Lower leg skin (tissue), 4 donors: ENCODE measurements at regions not wholly inside any gene's neighbourhood (a gene's known extent, or its start where the extent isn't known, plus 50 kb on each side); places are given as distances from the start of the nearest gene placed in this dataset.

ENCODE experiments used
- DNase-seq, 2 donors: peaks; one replicate each; pipeline ENCODE4 v3.0.0-alpha.2; 2019; ENCODE audit warnings: low spot score in 2 of 2
- H3K4me3 ChIP-seq: fragments of 200-600 bp; sonication (generic); 2 replicates; pipeline ENCODE4 v1.5.1; 2017; ENCODE audit warnings: mild to moderate bottlenecking, low read depth; ENCODE audit not compliant: poor library complexity, severe bottlenecking
- POLR2A ChIP-seq, 2 donors: fragments of 450-650 bp; IDR thresholded peaks; one replicate each; pipeline ENCODE4 v1.6.1; 2016 to 2017; ENCODE audit warnings: antibody characterized with exemption in 2 of 2, mild to moderate bottlenecking in 1 of 2, moderate library complexity in 1 of 2
- WGBS, 2 donors: methylation state at CpG; one replicate each; pipeline ENCODE4 v1.1.5; 2018; 5-methylcytosine and 5-hydroxymethylcytosine counted together
- intact Hi-C: fragments of 100-400 bp; cut with DNase I; formaldehyde crosslinking; loops from one replicate; pipeline ENCODE4 v1.15.0; 2023; ENCODE audit warnings: low total_unique reads
- TF ChIP-seq, protein P1 (sequence below), 3 donors: fragments of 450-650 bp; IDR thresholded peaks; one replicate each; pipeline ENCODE4 v1.5.1; 2016; ENCODE audit warnings: antibody characterized with exemption in 3 of 3, mild to moderate bottlenecking in 3 of 3, moderate library complexity in 2 of 3

DNA sequence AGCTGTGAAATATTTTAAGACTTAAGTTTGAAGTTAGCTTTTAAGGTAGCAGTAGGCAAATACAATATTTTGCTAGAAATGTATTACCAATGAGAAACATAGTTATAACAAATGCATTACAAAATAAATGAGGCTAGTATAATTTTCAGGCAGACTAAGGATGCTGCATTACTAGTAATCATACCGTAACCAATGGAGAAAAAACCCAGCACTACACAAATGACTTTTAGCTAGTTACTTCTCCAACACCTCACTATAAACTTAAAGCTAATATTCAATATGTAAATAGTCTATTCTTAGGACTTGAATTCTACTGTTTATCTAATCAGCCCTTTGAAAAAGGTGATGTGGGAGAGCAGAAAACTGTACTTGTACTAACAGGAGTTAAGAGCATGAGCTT is 285.3 kb upstream of the KLF14 start:
- intact Hi-C loops = no loop called here
- DNase-seq = no peak
- 94 to 100% methylated on average over 1 of the region's 1 CpG for WGBS, 2 donors
- no peak for TF ChIP-seq POLR2A (IDR thresholded peaks at IDR 0.05)
- TF ChIP-seq, protein P1, sequence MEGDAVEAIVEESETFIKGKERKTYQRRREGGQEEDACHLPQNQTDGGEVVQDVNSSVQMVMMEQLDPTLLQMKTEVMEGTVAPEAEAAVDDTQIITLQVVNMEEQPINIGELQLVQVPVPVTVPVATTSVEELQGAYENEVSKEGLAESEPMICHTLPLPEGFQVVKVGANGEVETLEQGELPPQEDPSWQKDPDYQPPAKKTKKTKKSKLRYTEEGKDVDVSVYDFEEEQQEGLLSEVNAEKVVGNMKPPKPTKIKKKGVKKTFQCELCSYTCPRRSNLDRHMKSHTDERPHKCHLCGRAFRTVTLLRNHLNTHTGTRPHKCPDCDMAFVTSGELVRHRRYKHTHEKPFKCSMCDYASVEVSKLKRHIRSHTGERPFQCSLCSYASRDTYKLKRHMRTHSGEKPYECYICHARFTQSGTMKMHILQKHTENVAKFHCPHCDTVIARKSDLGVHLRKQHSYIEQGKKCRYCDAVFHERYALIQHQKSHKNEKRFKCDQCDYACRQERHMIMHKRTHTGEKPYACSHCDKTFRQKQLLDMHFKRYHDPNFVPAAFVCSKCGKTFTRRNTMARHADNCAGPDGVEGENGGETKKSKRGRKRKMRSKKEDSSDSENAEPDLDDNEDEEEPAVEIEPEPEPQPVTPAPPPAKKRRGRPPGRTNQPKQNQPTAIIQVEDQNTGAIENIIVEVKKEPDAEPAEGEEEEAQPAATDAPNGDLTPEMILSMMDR (IDR thresholded peaks at IDR 0.05) = no peak
- H3K4me3 ChIP-seq = no peak overlapping the region

DNA sequence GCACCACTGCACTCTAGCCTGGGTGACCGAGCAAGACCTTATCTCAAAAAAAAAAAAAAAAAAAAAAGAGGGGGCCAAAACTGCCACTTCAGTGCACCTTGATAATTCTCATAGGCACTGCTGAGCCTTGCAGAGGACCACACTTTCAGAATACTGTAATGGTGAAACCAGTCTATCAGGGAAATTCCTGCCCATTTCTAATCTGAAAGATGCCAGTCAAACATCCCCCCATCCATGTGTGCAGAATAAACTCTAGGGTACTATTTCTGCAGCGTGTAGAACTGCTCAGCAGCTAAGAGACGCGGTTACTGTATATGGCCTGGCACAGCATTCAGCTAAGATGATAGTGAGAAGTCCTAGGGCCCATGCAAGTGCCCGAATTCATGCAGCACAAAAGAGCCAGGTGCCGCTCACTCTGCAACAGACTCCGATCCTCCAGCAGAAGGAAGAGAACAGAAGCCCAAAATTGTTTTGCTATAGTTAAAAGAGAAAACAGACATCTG is 286.8 kb upstream of the KLF14 start:
- intact Hi-C loops = no loop called here
- no peak for DNase-seq
- no peak for TF ChIP-seq POLR2A (IDR thresholded peaks at IDR 0.05)
- TF ChIP-seq, protein P1 (IDR thresholded peaks at IDR 0.05) = no peak
- 72 to 78% methylated on average over 7 of the region's 7 CpGs for WGBS, 2 donors
- no peak overlapping the region for H3K4me3 ChIP-seq

DNA sequence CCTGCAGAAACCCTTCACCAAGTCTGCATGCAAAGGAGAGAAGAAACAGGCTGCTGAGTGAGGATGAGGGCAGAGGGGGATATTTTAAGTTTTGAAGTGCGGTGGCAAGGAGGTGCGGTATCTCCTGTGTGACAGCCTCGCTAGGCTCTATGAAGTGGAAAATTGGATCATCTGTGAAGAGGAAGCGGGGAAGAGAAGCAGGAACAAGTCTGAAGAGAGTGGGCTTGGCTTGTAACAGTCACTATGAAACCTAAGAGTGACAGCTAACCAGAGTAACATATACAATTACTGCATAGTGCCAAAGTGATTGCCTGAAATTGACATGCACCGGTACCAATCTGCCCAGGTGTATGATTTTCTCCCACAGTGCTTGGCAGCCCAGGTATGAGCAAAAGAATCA is 287.5 kb upstream of the KLF14 start:
- no peak for DNase-seq
- intact Hi-C loops = no loop called here
- no peak for TF ChIP-seq POLR2A (IDR thresholded peaks at IDR 0.05)
- TF ChIP-seq, protein P1 (IDR thresholded peaks at IDR 0.05) = no peak
- no peak overlapping the region for H3K4me3 ChIP-seq
- WGBS, 2 donors = 73 to 81% methylated on average over 5 of the region's 5 CpGs

DNA sequence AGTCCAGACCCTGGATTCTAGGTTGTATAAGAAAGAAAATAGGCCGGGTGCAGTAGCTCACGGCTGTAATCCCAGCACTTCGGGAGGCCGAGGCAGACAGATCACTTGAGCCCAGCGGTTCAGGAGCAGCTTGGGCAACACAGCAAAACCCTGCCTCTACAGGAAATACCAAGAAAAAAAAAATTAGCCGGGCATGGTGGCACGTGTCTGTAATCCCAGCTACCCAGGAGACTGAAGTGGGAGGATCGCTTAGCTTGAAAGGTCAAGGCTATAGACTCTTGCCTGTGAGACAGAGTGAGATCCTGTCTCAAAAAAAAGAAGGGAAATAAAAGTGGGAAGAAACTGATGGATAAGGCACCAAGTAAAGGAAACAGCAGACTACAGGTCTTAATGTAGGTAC is 287.9 kb upstream of the KLF14 start:
- 70 to 72% methylated on average over 8 of the region's 8 CpGs for WGBS, 2 donors
- intact Hi-C loops = no loop called here
- DNase-seq = no peak

DNA sequence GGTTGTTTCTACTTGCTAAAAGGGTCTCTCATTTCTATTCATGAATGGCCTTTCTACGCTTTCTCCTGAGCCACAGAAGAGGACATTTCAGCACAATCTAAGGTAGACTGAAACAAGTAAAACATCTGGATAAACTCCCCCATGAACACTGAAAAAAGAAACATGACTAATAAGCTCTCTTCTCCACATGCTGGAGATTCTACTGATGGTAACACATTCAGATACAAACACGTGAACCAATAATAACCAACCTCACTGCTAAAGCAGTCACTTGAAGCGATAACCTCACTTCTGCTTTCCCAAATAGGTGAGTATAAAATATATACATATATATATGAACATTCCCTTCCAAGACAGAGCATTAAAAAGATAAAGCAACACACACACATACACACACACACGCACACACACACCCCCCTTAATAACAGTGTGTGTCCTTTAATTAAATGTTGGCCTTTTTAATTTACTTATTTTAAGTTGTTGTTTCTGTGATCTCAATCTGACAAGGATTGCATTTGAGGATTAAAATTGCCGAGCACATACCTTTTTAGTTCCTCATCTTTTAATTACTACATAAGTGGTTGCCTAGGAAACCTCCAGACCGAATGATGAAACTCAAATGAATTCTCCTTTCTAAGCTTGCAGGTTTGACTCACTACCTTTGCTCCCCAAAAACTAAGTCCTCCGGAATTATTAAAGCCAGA is 292.4 kb upstream of the KLF14 start:
- no peak overlapping the region for H3K4me3 ChIP-seq
- 65 to 73% methylated on average over 7 of the region's 7 CpGs for WGBS, 2 donors
- TF ChIP-seq POLR2A (IDR thresholded peaks at IDR 0.05) = no peak
- TF ChIP-seq, protein P1 (IDR thresholded peaks at IDR 0.05) = no peak
- no peak for DNase-seq
- intact Hi-C loops = no loop called here

More for the DNA sequence above, 287.9 kb upstream of the KLF14 start:
- TF ChIP-seq POLR2A (IDR thresholded peaks at IDR 0.05) = no peak
- TF ChIP-seq, protein P1 (IDR thresholded peaks at IDR 0.05) = no peak
- H3K4me3 ChIP-seq = no peak overlapping the region
